HG03521 (cell line): ENCODE measurements at regions not wholly inside any gene's neighbourhood (a gene's known extent, or its start where the extent isn't known, plus 50 kb on each side); places are given as distances from the start of the nearest gene placed in this dataset.

Experiments used
- ATAC-seq: cut with Tn5 transposase; IDR thresholded peaks from one replicate; pipeline ENCODE4 v1.9.1; 2021; ENCODE audit warnings: mild to moderate bottlenecking, moderate library complexity; ENCODE audit not compliant: unreplicated experiment

DNA sequence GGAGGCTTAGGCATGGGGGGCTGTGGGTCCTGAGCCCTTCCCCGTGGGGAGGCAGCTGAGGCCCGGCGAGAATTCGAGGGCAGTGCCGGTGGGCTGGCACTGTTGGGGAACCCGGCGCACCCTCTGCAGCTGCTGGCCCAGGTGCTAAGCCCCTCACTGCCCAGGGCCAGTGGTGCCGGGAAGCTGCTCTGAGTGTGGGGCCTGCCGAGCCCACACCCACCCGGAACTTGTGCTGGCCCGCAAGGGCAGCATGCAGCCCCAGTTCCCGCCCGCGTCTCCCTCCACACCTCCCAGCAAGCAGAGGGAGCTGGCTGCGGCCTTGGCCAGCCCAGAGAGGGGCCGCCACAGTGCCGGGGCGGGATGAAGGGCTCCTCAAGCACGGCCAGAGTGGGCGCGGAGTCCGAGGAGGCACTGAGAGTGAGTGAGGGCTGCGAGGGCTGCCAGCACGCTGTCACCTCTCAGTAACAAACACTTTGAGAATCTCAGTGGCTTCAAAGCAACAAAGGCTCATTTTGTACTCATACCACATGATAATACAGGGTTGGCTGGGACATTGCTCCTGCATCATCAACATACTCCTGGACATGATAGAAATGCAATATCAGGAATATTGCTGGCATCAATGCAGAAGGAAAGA, 265.7 kb upstream of the ANKRD55 start:
- no peak for ATAC-seq

DNA sequence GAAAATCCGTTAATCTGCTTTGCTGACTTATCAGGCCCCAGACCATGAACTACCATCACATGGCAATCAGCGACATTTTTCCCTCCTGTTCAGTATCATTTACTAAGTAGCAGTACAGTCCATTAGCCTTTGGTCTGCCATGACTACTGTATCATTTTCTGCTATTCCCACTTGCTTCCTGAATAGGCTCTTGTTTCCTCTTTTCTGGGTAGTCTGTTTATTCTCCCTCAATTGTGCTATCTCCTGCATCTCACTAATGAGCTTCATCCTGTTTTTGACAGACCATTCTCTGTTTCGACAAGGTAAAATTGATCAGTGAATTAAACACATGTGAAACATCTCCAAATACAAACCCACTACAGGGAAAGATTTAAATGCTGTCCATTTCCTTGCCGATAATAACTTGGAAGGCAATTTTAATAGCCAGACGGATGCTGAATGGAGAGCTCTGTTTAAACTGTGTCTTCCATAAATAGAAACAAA, 263.5 kb upstream of the ANKRD55 start:
- no peak for ATAC-seq

DNA sequence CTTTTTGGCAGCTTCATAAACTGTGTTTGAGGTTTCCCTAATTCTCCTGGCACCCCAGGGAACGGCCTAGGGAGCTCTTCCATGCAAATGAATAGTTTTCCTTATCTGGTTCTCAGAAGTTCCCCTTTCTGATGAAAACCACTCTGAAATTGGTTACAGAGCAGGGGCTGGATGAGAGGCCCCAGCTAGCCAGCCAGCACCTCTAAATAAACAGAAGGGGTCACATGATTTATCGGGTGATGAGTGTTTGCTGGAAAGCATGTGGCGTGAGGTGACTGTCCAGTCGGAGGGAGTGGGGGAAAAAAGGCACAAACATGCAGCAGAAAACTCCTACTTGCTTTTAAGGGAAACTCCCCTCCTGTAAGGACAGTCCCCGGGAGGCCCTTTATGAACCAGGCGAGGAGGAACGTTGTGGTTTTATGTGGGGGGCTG, 261.2 kb upstream of the ANKRD55 start:
- no peak for ATAC-seq

DNA sequence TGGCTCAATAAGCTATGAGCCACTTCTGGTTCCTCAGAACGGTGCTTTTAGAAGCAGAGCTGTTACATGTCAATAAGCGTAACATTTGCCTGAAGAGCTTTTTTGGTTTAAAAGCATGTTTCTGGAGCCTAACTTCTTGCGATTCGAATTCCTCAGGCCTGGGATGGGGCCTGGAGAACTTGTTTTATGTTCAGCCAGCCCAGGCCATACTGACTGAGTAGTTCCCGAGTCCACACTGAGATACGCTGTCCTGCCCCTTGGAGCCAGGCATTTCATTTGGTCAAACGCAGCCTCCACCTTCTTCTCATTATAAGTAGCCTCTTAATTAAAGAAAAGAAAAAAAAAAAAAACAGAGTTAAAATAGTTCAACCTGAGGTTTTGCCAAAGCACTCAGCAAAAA, 260.6 kb upstream of the ANKRD55 start:
- no peak for ATAC-seq

DNA sequence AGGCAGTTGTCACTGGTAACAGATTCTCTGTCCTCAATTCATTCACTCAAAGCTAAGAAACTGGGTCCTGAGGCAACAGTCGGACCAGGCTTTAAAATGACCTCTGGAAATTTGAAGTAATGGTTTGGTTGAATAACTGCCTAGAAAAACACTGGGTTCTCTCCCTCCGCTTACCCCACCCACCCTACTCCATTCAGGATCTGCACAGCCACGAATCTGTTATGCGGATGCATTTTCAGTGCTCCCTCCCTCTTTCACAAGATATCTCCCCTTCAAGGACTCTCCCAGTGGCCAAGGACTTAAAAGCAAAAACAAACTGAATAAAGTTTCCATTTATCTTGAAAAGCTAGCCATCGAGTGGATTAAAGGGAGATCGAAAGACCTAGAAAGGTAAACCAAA, 260.2 kb upstream of the ANKRD55 start:
- ATAC-seq, result no peak

DNA sequence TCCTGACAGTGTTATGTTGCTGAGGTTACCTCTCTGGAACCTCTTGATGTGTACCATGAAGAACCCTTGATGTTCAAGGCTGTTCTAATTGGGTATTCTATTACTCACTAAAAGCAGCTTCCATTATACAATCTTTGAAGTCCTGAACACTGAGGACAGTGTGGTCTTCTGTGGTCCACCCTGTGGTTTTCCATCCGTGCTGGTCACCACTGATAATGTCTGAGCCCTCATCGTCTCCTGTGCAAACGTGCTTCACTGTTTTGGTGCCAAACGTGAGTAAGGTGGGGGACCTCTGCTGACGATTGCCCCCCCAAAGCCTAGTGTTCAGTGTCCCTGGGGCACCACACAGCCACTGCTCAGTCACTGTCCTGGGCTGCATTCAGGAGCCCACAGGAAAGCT, 259.7 kb upstream of the ANKRD55 start:
- no peak for ATAC-seq

DNA sequence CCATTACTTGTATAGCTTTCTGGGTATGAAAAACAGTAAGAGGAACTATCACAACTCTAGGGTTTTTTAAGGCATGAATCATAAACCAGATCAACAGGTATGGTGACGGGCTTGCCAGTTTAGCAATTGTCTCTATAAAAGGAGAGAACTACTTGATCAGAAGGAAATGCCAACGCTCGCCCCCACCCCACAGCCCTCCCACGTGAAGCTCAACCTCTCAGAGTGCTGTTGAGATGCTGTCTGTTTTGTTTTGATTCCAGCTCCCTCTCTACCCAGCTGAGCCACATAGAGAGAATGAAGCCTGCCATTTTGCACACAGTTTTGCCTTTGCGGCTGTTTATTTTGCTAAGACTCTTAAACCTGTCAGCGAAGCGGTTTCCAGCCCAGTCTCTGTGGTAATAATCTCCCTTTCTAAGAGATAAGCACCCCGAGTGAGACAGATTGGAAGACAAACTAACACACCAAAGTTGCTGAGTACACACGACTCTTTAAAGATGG, 257.9 kb upstream of the ANKRD55 start:
- no peak for ATAC-seq

DNA sequence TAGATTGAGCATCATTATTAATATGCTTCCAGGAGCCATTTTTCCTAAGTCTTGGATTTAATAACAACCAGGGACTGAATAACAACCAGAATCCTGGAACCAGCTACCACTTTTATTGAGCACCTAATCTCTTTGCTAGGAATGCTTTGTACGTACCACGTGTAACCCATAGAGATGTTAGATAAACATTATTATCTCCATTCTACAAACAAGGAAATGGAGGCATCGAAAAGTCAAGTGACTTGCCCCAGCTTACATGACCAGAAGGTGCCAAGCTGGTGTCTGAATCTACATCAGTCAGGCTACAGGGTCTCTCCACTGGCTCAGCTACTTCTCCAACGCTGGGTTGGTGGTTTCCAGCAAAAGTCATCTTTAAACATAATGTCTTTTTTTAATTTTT, 256.1 kb upstream of the ANKRD55 start:
- no peak for ATAC-seq

DNA sequence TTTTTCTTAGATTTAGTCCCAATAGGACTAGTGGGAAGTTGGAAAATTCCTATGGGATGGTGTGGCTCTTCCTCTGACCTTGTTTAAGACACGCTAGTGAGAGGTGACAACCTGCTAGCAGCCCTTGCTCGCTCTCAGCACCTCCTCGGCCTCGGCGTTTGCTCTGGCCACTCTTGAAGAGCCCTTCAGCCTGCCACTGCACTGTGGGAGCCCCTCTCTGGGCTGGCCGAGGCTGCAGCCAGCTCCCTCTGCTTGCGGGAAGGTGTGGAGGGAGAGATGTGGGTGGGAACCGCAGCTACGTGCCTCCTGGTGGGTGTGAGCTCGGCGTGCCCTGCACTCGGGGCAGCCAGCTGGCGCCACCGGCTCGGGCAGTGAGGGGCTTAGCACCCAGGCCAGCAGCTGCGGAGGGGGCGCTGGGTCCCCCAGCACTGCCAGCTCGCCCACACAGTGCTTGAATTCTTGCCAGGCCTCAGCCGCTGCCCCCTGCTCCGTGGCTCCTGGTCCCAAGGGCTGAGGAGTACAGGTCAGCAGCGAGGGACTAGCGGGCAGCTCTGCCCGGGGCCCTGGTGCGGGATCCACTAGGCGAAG, 254.5 kb upstream of the ANKRD55 start:
- no peak for ATAC-seq

DNA sequence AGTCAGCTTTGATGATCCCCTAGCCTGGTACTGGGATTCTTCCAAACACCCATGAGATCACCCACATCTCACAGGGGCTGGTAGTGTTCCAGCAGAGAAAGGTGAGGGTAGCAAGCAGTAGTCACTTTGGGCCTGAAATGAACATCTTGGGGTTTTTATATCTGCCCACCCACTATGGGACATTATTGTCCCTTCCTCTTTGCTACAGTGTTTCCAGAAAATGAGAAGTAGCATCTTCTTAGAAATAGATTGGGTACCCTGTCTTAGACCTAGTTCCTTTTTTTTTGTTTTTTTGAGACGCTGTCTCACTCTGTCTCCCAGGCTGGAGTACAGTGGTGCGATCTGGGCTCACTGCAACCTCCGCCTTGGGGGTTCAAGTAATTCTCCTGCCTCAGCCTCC, 249.2 kb upstream of the ANKRD55 start:
- ATAC-seq, result no peak

DNA sequence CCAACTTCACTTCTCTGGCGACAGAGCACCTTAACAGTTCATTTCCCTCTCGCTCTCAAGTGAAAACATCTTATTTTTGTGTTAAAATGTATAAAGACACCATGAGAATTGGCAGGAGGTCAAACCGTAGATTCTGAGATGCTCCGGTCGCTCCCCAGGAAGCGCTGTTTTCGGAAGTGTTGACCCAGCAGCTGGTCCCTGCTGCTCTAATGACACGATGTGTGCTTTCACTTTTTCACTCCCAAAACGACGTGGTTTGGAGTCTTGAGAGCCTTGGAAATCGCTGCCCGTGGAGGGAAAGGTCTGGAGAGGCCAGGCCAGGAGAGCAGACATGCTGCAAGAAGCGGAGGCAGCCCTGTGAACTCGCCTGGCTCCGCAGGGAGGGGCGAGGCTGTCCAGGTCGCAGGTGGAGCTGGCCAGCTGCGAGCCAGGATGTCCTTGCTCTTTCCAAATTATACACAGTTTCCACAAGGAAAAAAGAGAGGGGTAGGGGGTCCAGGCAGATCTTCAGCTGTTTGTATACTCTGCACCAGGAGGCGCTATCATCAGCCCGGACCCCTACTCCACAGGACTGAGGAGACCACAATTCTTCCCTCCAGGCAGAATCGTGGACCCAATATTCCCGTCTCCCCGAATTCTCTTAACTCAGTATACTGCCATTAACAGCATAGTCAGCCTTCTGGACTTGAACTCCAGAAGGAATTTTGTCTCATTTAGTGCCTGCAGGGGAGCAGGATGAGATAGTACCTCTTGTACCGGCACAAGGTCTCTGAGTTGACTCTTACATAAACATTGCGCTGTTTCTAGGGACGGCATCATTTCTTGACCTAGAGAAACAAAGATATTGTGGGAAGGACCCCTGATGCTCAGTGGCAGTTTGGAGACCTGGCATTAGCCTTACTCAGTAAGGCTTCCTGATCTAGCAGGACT, 248.6 kb upstream of the ANKRD55 start:
- no peak for ATAC-seq

DNA sequence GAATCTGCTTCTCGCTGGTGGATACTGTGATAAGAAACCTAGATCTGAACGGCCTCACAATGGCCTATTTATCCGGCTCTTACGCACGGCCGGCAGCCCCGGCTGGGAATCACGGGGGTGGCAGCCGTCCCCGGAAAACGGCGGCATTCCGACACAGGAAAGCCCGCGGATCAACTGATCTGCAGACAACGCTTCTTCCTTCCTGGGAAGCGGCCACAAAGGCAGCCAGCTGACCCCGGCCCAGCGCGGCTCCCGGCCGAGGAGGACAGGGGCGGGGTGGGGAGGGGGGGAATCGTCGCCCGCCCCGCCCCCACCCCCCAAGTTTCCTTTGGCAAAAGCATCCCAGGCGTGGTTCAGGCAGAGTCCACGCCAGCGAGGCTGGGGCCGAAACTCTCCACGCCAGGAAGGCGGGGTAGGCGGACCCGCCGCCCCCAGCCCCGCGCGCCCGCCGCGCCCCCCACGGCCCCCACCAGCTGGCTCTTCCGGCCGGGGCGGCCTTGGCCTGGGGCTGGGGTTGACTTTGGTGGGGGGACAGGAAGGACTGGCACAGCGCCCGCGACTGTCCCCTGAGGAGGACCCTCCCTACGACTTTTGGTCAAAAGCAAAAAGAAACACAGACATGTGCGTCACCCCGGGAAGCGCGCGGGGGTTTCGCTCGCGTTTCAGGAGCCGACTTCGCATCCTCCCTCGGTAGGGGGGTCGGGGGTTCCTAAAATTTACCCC, 247.7 kb upstream of the ANKRD55 start:
- no peak for ATAC-seq

DNA sequence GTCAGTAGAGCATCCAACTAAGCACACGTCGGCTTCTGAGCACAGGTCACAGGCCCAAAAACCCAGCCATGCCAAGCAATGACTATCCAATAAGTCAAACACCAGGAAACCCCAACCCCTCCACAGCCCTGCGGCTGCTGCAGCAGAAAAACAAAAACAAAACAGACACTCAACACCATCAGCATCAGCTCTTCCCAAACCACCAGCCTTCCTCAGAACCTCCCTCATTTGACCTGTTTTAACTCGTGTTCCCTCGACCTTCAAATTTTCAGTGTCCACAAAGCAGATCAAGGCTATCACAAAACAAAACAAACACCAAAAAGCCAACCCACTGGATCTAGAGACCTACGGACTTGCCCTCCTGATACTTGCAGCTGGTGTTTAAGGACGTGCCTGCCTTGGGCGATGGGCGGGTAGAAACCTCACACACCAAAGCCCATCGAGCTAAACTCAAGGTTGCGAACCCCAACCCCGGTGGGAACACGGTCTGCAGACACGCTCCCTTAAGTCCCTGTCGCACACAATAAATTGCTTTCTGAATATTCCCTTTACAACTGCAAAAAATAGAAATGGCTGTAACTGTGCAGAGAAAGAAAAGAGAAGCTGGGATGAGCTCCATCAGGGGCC, 247.1 kb upstream of the ANKRD55 start:
- ATAC-seq, result no peak

DNA sequence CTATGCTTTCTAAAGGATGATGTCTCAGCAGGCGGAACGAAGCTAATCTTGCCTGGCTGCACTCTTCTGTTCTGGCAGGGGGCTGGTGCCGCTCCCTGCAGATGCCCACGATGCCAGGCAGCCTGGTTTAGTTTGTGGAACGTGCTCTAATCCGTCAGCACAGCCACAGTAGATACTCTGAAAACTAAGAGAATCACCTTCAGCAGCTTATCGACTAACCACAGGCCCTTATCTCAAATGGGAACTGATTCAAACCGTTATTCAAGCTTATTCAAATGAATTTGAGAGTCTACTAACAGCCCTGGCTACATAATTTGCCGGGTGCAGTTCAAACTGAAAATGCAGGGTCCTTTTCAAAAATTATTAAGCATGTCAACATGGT, 246.6 kb upstream of the ANKRD55 start:
- no peak for ATAC-seq

DNA sequence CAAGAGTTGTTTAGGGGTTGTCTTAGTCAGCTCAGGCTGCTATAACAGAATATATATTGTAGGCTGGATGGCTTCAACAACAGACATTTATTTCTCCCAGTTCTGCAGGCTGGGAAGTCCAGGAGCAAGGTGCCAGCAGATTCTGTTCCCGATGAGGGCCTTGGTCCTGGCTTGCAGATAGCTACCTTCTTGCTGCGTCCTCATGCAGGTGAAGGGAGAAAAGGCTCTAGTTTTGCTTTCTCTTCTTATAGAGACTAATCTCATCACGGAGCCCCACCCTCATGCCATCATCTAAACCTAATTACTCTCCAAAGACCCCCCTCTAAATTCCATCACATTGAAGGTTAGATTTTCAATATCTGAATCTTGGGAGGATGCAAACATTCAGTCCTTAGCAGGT, 246.0 kb upstream of the ANKRD55 start:
- no peak for ATAC-seq

DNA sequence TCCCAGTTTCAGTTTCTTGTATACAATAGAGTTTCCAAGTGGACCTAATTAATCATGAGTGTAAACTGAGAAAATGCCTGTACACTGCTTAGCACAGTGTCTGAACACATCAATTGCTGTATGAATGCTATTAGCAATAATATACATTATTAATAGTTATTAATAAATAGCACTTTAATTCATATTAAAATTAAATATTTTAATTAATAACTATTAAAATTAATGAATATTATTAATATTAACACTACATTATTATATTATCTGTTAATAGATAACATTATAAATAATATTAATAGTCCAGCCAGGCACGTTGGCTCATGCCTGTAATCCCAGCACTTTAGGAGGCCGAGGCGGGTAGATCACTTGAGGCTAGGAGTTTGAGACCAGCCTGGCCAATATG, 244.9 kb upstream of the ANKRD55 start:
- ATAC-seq, result no peak

DNA sequence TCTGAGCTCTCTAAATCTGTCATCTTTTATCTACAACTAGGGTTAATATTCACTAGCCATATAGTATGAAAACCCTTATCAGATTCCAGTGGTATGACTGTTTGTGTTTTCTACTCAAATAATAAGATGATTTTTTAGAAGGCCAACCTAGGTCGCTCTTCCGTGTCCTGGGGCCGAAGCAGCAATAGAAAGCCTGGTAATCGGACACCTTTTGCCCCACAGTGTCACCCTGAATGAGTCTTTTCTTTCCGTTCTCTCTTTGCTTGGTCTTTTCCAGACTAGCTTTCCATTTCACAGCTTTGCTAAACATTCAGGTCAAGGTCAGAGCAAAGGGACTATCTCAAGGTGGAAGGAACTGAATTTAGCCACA, 243.3 kb upstream of the ANKRD55 start:
- no peak for ATAC-seq

DNA sequence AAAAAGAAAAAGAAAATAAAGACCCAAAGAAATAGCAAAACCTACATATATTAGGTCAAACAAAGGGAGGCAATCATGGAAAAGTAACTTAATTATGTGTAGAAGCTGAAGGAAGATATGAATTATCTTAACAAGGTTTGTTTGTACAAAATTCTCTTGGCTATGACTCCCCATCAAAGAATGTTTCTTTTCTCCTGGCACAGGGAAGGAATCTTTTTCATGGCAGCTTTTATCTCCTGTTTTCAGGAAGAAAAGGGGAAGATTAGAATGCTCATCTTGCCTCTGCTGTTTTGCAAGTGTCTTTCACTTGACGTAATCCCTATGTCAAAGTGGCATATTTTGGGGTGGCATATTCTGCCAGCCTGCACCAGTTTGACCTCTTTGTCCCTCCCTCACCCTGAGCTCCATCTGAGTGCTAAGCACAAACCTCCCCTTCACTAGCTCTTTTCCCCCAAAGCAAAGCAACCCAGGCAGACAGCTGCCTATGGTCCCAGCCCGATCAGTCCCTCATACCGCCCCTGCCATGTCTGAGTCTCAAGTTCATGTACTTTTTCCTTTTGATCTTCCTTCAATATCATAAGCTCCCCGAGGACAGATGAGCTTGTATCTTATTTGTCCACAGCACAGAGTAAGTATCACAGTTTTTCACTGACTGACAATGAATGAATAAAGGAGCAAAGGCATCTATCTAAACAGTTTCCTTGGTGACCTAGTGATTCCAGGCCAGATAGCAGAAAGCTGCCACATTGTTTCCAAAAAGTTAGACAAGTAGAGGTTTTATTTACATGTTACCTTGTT, 242.8 kb upstream of the ANKRD55 start:
- no peak for ATAC-seq

DNA sequence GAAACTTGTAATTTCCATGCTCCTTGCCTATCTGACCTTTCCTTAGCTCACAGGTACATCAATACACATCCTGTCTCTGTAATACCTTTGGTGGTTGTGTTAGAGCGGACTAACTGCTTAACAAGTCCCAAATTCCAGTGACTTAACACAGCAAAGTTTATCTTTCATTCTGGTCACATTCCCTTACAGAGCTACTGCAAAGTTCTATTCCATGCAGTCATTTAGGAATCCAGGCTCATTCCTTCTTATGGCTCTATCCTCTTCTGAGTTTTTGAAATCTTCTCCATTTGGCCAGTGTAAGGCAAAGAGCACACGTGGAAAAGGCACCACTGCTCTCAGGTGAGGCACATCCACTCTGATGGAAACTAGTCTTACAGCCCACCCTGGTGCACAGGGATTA, 238.6 kb upstream of the ANKRD55 start:
- ATAC-seq, result no peak

DNA sequence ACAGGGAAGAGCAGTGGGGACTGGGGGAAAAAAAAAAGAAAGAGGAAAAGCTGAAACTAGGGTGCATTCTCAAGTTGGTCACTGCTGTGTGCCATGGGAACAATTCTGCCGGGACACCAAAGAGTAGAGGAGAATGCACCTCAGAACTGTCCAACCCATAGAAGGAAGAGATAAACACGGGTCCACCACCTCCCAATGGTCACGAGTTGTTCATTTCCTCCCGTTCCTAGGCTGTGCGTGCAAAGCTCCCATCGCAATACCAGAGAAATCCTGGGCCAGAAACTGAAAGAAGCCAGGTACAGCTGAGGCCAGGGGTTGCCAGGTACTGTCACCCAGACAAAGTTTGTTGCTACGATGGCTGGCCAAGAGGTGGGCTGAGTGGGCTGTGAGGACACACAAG, 236.9 kb upstream of the ANKRD55 start:
- ATAC-seq, result no peak
